Peyer's patch (tissue), 4 donors: ENCODE measurements at regions not wholly inside any gene's neighbourhood (a gene's known extent, or its start where the extent isn't known, plus 50 kb on each side); places are given as distances from the start of the nearest gene placed in this dataset.

ENCODE experiments used
- POLR2A ChIP-seq, 2 donors: fragments of 450-650 bp; IDR thresholded peaks; one replicate each; pipeline ENCODE4 v1.5.1; 2017; ENCODE audit warnings: antibody characterized with exemption in 2 of 2, mild to moderate bottlenecking in 2 of 2, moderate library complexity in 2 of 2
- TF ChIP-seq, protein P1 (sequence below), 6 experiments: fragments of 450-650 bp in 4 of 6; fragments of 200-600 bp in 2 of 6; sonication (generic) in 1 of 6; IDR thresholded peaks; one replicate each; pipeline ENCODE4 v1.5.1; 2017 to 2019; ENCODE audit warnings: antibody characterized with exemption in 6 of 6, mild to moderate bottlenecking in 3 of 6, moderate library complexity in 1 of 6

DNA sequence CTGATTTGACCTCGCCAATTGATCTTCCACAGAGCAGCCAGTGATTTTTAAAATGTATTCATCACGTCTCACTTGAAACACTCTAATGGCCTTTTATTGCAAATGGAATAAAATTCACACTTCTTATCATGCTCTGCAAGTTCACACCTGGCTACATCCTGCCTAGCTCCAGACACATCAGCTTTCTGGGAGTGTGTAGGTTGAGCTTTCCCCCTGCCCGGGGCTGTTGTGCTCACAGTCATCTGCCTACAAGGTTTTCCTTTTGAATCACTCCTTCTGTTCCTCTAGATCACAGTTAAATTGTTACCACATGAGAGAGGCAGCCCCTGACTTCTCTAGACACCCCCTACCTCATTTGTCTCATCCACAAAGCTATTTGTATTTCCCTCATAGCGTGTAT is 674.5 kb downstream of the PRELID2 start:
- TF ChIP-seq, protein P1, sequence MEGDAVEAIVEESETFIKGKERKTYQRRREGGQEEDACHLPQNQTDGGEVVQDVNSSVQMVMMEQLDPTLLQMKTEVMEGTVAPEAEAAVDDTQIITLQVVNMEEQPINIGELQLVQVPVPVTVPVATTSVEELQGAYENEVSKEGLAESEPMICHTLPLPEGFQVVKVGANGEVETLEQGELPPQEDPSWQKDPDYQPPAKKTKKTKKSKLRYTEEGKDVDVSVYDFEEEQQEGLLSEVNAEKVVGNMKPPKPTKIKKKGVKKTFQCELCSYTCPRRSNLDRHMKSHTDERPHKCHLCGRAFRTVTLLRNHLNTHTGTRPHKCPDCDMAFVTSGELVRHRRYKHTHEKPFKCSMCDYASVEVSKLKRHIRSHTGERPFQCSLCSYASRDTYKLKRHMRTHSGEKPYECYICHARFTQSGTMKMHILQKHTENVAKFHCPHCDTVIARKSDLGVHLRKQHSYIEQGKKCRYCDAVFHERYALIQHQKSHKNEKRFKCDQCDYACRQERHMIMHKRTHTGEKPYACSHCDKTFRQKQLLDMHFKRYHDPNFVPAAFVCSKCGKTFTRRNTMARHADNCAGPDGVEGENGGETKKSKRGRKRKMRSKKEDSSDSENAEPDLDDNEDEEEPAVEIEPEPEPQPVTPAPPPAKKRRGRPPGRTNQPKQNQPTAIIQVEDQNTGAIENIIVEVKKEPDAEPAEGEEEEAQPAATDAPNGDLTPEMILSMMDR (IDR thresholded peaks at IDR 0.05), result no peak
- TF ChIP-seq POLR2A (IDR thresholded peaks at IDR 0.05), result no peak
